IMR-90 (cell line): ENCODE measurements at regions not wholly inside any gene's neighbourhood (a gene's known extent, or its start where the extent isn't known, plus 50 kb on each side); places are given as distances from the start of the nearest gene placed in this dataset.

ENCODE experiments used
- ATAC-seq: fragments of 200-7000 bp; cut with Tn5 transposase; 2 replicates; pipeline ENCODE4 v1.9.1; 2020; ENCODE audit warnings: low read depth, mild to moderate bottlenecking, moderate library complexity
- BruUV-seq: library from RNA; stranded (reverse); fragments of 400-500 nt; replicated peaks from 2 replicates; lab custom pipeline; 2021; lab: Mats Ljungman, UMichigan
- CTCF ChIA-PET: fragments of 300-600 bp; formaldehyde crosslinking; extraction: SDS; loops from one replicate; lab custom pipeline; 2021; ENCODE audit warnings: antibody characterized with exemption; lab: Yijun Ruan, JAX
- POLR2A ChIA-PET: fragments of 300-600 bp; sonication (Branson Sonifier 250); formaldehyde crosslinking; loops from one replicate; lab custom pipeline; 2022; ENCODE audit warnings: antibody characterized with exemption; ENCODE audit not compliant: unreplicated experiment; lab: Charles Lee
- DNase-seq: peaks from one replicate; pipeline ENCODE4 v3.0.0; 2013
- H2AFZ ChIP-seq: replicated peaks from 2 replicates; pipeline ENCODE3; 2013; ENCODE audit warnings: low read length, mild to moderate bottlenecking; ENCODE audit not compliant: poor library complexity
- H2AK5ac ChIP-seq: 2 replicates; pipeline ENCODE4 v1.6.1; 2013; ENCODE audit warnings: low read depth, low read length, inconsistent platforms
- H2AK9ac ChIP-seq: replicated peaks from 2 replicates; pipeline ENCODE3; 2013; ENCODE audit warnings: mild to moderate bottlenecking, low read depth, low read length, moderate library complexity; ENCODE audit not compliant: poor library complexity
- H2BK120ac ChIP-seq: 2 replicates; pipeline ENCODE4 v1.6.1; 2013; ENCODE audit warnings: low read depth, low read length, inconsistent platforms
- H2BK15ac ChIP-seq: 3 replicates; pipeline ENCODE4 v1.6.1; 2013; ENCODE audit warnings: low read depth, low read length, inconsistent platforms
- H2BK20ac ChIP-seq: 2 replicates; pipeline ENCODE4 v1.6.1; 2013; ENCODE audit warnings: low read depth, mild to moderate bottlenecking, inconsistent platforms, low read length, moderate library complexity
- H2BK5ac ChIP-seq: 2 replicates; pipeline ENCODE4 v1.6.1; 2013; ENCODE audit warnings: mild to moderate bottlenecking, low read depth, low read length, inconsistent platforms; ENCODE audit not compliant: poor library complexity, severe bottlenecking
- H3K14ac ChIP-seq: replicated peaks from 2 replicates; pipeline ENCODE4 v1.6.1; 2013; ENCODE audit warnings: low read depth, low read length, inconsistent platforms
- H3K18ac ChIP-seq: 2 replicates; pipeline ENCODE4 v1.6.1; 2013; ENCODE audit warnings: low read depth, low read length, control low read depth
- H3K23ac ChIP-seq: 2 replicates; pipeline ENCODE4 v1.6.1; 2013; ENCODE audit warnings: low read depth, low read length, inconsistent platforms
- H3K27ac ChIP-seq: 2 replicates; pipeline ENCODE4 v1.5.1; 2013; ENCODE audit warnings: mild to moderate bottlenecking, control low read depth, low read length; ENCODE audit not compliant: insufficient read depth
- H3K27me3 ChIP-seq: 2 replicates; pipeline ENCODE4 v1.6.1; 2013; ENCODE audit warnings: low read length; ENCODE audit not compliant: control insufficient read depth, insufficient read depth
- H3K36me3 ChIP-seq: 2 replicates; pipeline ENCODE4 v1.6.1; 2013; ENCODE audit warnings: low read length, mixed read lengths; ENCODE audit not compliant: control insufficient read depth, insufficient read depth
- H3K4ac ChIP-seq: 2 replicates; pipeline ENCODE4 v1.6.1; 2013; ENCODE audit warnings: low read depth, low read length, inconsistent platforms
- H3K4me1 ChIP-seq: 2 replicates; pipeline ENCODE4 v1.6.1; 2013; ENCODE audit warnings: low read length, mixed read lengths; ENCODE audit not compliant: control insufficient read depth, insufficient read depth
- H3K4me2 ChIP-seq: 2 replicates; pipeline ENCODE4 v1.6.1; 2013; ENCODE audit warnings: low read depth, mild to moderate bottlenecking, control low read depth, low read length, moderate library complexity
- H3K4me3 ChIP-seq: 2 replicates; pipeline ENCODE4 v1.5.1; 2013; ENCODE audit warnings: low read depth, mild to moderate bottlenecking, control low read depth, low read length, moderate library complexity; ENCODE audit not compliant: insufficient read depth
- H3K56ac ChIP-seq: 2 replicates; pipeline ENCODE4 v1.6.1; 2013; ENCODE audit warnings: low read length, inconsistent platforms; ENCODE audit not compliant: insufficient read depth; ENCODE audit errors: extremely low read depth
- H3K79me1 ChIP-seq, 2 experiments: 2 replicates each; pipeline ENCODE4 v1.6.1; 2013; ENCODE audit warnings: low read length in 2 of 2, inconsistent platforms in 1 of 2, low read depth in 1 of 2
- H3K9ac ChIP-seq: 2 replicates; pipeline ENCODE4 v1.6.1; 2013; ENCODE audit warnings: low read depth, low read length, control low read depth
- H3K9me1 ChIP-seq: 2 replicates; pipeline ENCODE4 v1.6.1; 2013; ENCODE audit warnings: low read length, inconsistent platforms; ENCODE audit not compliant: insufficient read depth
- H3K9me3 ChIP-seq: 2 replicates; pipeline ENCODE4 v1.6.1; 2013; ENCODE audit warnings: low read length; ENCODE audit not compliant: control insufficient read depth, insufficient read depth
- H4K20me1 ChIP-seq: 2 replicates; pipeline ENCODE4 v1.6.1; 2013; ENCODE audit warnings: low read length, inconsistent platforms; ENCODE audit not compliant: insufficient read depth
- H4K5ac ChIP-seq: 2 replicates; pipeline ENCODE4 v1.6.1; 2013; ENCODE audit warnings: mild to moderate bottlenecking, low read depth, low read length, control low read depth
- H4K8ac ChIP-seq, 2 experiments: 2 replicates each; pipeline ENCODE4 v1.6.1; 2013; ENCODE audit warnings: low read depth in 2 of 2, low read length in 2 of 2, control low read depth in 1 of 2, inconsistent platforms in 1 of 2
- H4K91ac ChIP-seq: 2 replicates; pipeline ENCODE4 v1.6.1; 2013; ENCODE audit warnings: low read depth, low read length, inconsistent platforms; ENCODE audit not compliant: insufficient read depth
- BHLHE40 ChIP-seq: fragments of 150-350 bp; IDR thresholded peaks from 2 replicates; pipeline ENCODE4 v1.6.1; 2016; ENCODE audit warnings: mild to moderate bottlenecking, low read depth, low read length
- CHD1 ChIP-seq: IDR thresholded peaks from 2 replicates; pipeline ENCODE4 v1.6.1; 2012; ENCODE audit warnings: low read depth, low read length, improper control_type of control experiment
- MAFK ChIP-seq: IDR thresholded peaks from 2 replicates; pipeline ENCODE4 v1.6.1; 2012; ENCODE audit warnings: low read depth, low read length, improper control_type of control experiment
- MAZ ChIP-seq: IDR thresholded peaks from 2 replicates; pipeline ENCODE4 v1.6.1; 2012; ENCODE audit warnings: low read depth, mild to moderate bottlenecking, low read length, improper control_type of control experiment, moderate library complexity, borderline replicate concordance
- RCOR1 ChIP-seq: IDR thresholded peaks from 2 replicates; pipeline ENCODE4 v1.6.1; 2012; ENCODE audit warnings: mild to moderate bottlenecking, low read length, improper control_type of control experiment; ENCODE audit not compliant: insufficient replicate concordance
- RFX5 ChIP-seq: IDR thresholded peaks from 2 replicates; pipeline ENCODE4 v1.8.0; 2012; ENCODE audit warnings: low read depth, mild to moderate bottlenecking, low read length, moderate library complexity
- SMC3 ChIP-seq: fragments of 150-350 bp; IDR thresholded peaks from 2 replicates; pipeline ENCODE4 v1.6.1; 2016; ENCODE audit warnings: low read depth, mild to moderate bottlenecking, antibody characterized with exemption, low read length, moderate library complexity
- WGBS, 2 experiments: methylation state at CpG; one replicate each; pipeline versions ENCODE4 v1.1.5 to v1.1.7; 2013; ENCODE audit warnings: missing lambda C conversion rate in 2 of 2; ENCODE audit not compliant: insufficient read length in 1 of 2; ENCODE audit errors: extremely low coverage in 2 of 2; 5-methylcytosine and 5-hydroxymethylcytosine counted together
- dilution Hi-C: fragments of 300-500 bp; cut with HindIII; formaldehyde crosslinking; loops from one replicate; pipeline ENCODE4 v1.14.3; 2018; ENCODE audit warnings: low sequenced_read_pairs; ENCODE audit not compliant: unreplicated experiment
- in situ Hi-C: fragments of 300-500 bp; cut with MboI; formaldehyde crosslinking; loops from 3 replicates; pipeline ENCODE4 v1.14.3; 2019; ENCODE audit warnings: low sequenced_read_pairs, inconsistent platforms, mixed read lengths
- intact Hi-C: fragments of 100-400 bp; cut with micrococcal nuclease; formaldehyde crosslinking; loops from 2 replicates; pipeline ENCODE4 v1.10.0; 2022
- TF ChIP-seq, protein P1 (sequence below): conservative IDR thresholded peaks from 2 replicates; pipeline ENCODE4 v1.5.1; 2012; ENCODE audit warnings: mild to moderate bottlenecking, low read depth, low read length, improper control_type of control experiment

DNA sequence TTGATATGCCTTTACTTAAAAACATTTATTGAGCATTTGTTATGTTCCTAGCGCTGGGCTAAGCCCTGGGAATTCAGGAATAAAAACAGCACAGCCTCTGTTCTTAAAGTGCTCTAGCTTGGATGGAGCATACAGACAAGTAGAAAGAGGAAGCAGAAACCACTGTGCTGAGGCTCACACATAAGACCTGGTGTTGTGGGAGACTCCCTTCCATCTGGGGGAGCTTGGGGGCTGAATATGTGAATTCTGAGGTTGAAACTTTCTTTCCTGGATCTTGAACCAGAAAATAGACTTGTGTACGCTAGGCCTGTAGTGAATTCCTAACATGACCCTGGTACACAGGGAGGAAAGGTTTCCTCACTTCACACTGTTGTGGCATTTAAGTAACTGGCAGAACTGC, 209.9 kb downstream of the ZNF326 start:
- H3K4me3 ChIP-seq = no peak overlapping the region
- no peak overlapping the region for H2BK15ac ChIP-seq
- WGBS, 2 experiments = no CpG with 5 or more reads among the region's 2 CpGs
- no peak overlapping the region for H3K56ac ChIP-seq
- POLR2A ChIA-PET = no interaction called here
- intact Hi-C loops (no loop called here), in situ Hi-C loops (no loop called here), dilution Hi-C loops (no loop called here)
- no peaks in the 10 kb centered on the region for H3K9me3 ChIP-seq
- no peak overlapping the region for H3K23ac ChIP-seq
- no peaks in the 10 kb centered on the region for H4K20me1 ChIP-seq
- H4K8ac ChIP-seq = no peak overlapping the region
- H2BK120ac ChIP-seq = no peak overlapping the region
- H2AFZ ChIP-seq = no peak overlapping the region
- H3K79me1 ChIP-seq = no peaks in the 10 kb centered on the region
- no peak for DNase-seq
- H3K4me2 ChIP-seq = no peak overlapping the region
- no peak overlapping the region for H2BK20ac ChIP-seq
- H3K4me1 ChIP-seq = no peaks in the 10 kb centered on the region
- CTCF ChIA-PET = no interaction called here
- no peak overlapping the region for H4K91ac ChIP-seq
- TF ChIP-seq RFX5 (no peak), SMC3 (no peak), MAFK (no peak), RCOR1 (no peak), MAZ (no peak), BHLHE40 (no peak), CHD1 (no peak)
- TF ChIP-seq, protein P1, sequence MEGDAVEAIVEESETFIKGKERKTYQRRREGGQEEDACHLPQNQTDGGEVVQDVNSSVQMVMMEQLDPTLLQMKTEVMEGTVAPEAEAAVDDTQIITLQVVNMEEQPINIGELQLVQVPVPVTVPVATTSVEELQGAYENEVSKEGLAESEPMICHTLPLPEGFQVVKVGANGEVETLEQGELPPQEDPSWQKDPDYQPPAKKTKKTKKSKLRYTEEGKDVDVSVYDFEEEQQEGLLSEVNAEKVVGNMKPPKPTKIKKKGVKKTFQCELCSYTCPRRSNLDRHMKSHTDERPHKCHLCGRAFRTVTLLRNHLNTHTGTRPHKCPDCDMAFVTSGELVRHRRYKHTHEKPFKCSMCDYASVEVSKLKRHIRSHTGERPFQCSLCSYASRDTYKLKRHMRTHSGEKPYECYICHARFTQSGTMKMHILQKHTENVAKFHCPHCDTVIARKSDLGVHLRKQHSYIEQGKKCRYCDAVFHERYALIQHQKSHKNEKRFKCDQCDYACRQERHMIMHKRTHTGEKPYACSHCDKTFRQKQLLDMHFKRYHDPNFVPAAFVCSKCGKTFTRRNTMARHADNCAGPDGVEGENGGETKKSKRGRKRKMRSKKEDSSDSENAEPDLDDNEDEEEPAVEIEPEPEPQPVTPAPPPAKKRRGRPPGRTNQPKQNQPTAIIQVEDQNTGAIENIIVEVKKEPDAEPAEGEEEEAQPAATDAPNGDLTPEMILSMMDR = no peak
- H3K36me3 ChIP-seq = no peaks in the 10 kb centered on the region
- BruUV-seq = no TSS peak
- no peak for ATAC-seq
- H3K9me1 ChIP-seq = no peaks in the 10 kb centered on the region
- no peak overlapping the region for H3K18ac ChIP-seq
- no peak overlapping the region for H2AK5ac ChIP-seq
- no peak overlapping the region for H2BK5ac ChIP-seq
- H4K5ac ChIP-seq = no peak overlapping the region
- H3K14ac ChIP-seq = no peak overlapping the region
- H3K27me3 ChIP-seq = no peaks in the 10 kb centered on the region
- no peak overlapping the region for H3K9ac ChIP-seq
- H3K27ac ChIP-seq = no peak overlapping the region
- no peak overlapping the region for H2AK9ac ChIP-seq
- H3K4ac ChIP-seq = no peak overlapping the region
